GM12878 (cell line): ENCODE measurements at regions not wholly inside any gene's neighbourhood (a gene's known extent, or its start where the extent isn't known, plus 50 kb on each side); places are given as distances from the start of the nearest gene placed in this dataset.

Experiments used
- ATAC-seq: fragments of 200-7000 bp; cut with Tn5 transposase; 3 replicates; pipeline ENCODE4 v1.9.1; 2020; ENCODE audit warnings: mild to moderate bottlenecking, moderate library complexity
- BruUV-seq: library from RNA; stranded (reverse); fragments of 400-500 nt; replicated peaks from 2 replicates; lab custom pipeline; 2021; lab: Mats Ljungman, UMichigan
- CTCF ChIA-PET: fragments of 300-600 bp; sonication (Branson Sonifier 250); formaldehyde crosslinking; extraction: SDS; loops from one replicate; lab custom pipeline; 2021; ENCODE audit warnings: inconsistent platforms; lab: Yijun Ruan, JAX
- POLR2A ChIA-PET: fragments of 350-600 bp; formaldehyde crosslinking; extraction: SDS; loops from one replicate; lab custom pipeline; 2021; ENCODE audit warnings: inconsistent platforms; lab: Charles Lee
- RAD21 ChIA-PET: fragments of 300-600 bp; sonication (Branson Sonifier 250); formaldehyde crosslinking; loops from one replicate; lab custom pipeline; 2023; ENCODE audit warnings: antibody characterized with exemption; ENCODE audit not compliant: unreplicated experiment; lab: Charles Lee
- SMC1A ChIA-PET: fragments of 300-600 bp; sonication (Branson Sonifier 250); formaldehyde crosslinking; loops from one replicate; lab custom pipeline; 2023; ENCODE audit not compliant: unreplicated experiment, uncharacterized antibody; lab: Charles Lee
- DNase-seq: peaks from one replicate; pipeline ENCODE4 v3.0.0-alpha.2; 2011; ENCODE audit warnings: low read depth, low spot score
- FAIRE-seq: peaks from 3 replicates; lab custom pipeline; 2011; peaks lifted over from hg19 to GRCh38; lab: Jason Lieb, UNC
- H2AFZ ChIP-seq: 2 replicates; pipeline ENCODE4 v1.6.0; 2011; ENCODE audit warnings: low read depth, low read length, control low read depth; ENCODE audit not compliant: control insufficient read depth
- H3K27ac ChIP-seq: 2 replicates; pipeline ENCODE4 v1.5.1; 2011; ENCODE audit warnings: control low read depth; ENCODE audit not compliant: control insufficient read depth, insufficient read depth
- H3K27me3 ChIP-seq, 2 experiments: replicated peaks in 1 of 2; 2 replicates each; pipeline versions ENCODE4 v1.6.0 to v1.6.1; 2011; ENCODE audit warnings: low read length in 1 of 2; ENCODE audit not compliant: control insufficient read depth in 2 of 2, insufficient read depth in 2 of 2
- H3K36me3 ChIP-seq, 2 experiments: 2 replicates each; pipeline ENCODE4 v1.5.1; 2011; ENCODE audit warnings: low read length in 1 of 2; ENCODE audit not compliant: control insufficient read depth in 2 of 2, insufficient read depth in 2 of 2
- H3K4me1 ChIP-seq: 2 replicates; pipeline ENCODE4 v1.6.1; 2011; ENCODE audit warnings: mild to moderate bottlenecking, low read length, moderate library complexity, mixed read lengths; ENCODE audit not compliant: control insufficient read depth, insufficient read depth
- H3K4me2 ChIP-seq: 2 replicates; pipeline ENCODE4 v1.6.0; 2011; ENCODE audit warnings: control low read depth; ENCODE audit not compliant: control insufficient read depth, insufficient read depth
- H3K4me3 ChIP-seq: fragments of 200-600 bp; sonication (generic); 2 replicates; pipeline ENCODE4 v1.5.1; 2016
- H3K79me2 ChIP-seq: 2 replicates; pipeline ENCODE4 v1.6.0; 2011; ENCODE audit warnings: low read length; ENCODE audit not compliant: control insufficient read depth, insufficient read depth
- H3K9ac ChIP-seq: 2 replicates; pipeline ENCODE4 v1.8.0; 2011; ENCODE audit warnings: low read length, control low read depth, mixed read lengths; ENCODE audit not compliant: control insufficient read depth, insufficient read depth
- H3K9me3 ChIP-seq: replicated peaks from 3 replicates; pipeline ENCODE4 v1.5.1; 2011; ENCODE audit warnings: mild to moderate bottlenecking, low read length; ENCODE audit not compliant: control insufficient read depth, insufficient read depth
- H4K20me1 ChIP-seq: 2 replicates; pipeline ENCODE4 v1.6.0; 2011; ENCODE audit not compliant: control insufficient read depth, insufficient read depth
- ATF3 ChIP-seq: IDR thresholded peaks from 2 replicates; pipeline ENCODE4 v1.6.1; 2011; ENCODE audit warnings: low read depth, mild to moderate bottlenecking, low read length, moderate library complexity, borderline replicate concordance; ENCODE audit errors: extremely low read depth
- ESRRA ChIP-seq: IDR thresholded peaks from 2 replicates; pipeline ENCODE4 v1.6.1; 2012; ENCODE audit warnings: mild to moderate bottlenecking, low read length, improper control_type of control experiment
- FOXK2 ChIP-seq: fragments of 450-650 bp; IDR thresholded peaks from 2 replicates; pipeline ENCODE4 v1.6.1; 2017; ENCODE audit warnings: mild to moderate bottlenecking, moderate library complexity
- HDAC6 ChIP-seq: fragments of 200-600 bp; sonication (generic); IDR thresholded peaks from one replicate; pipeline ENCODE4 v1.8.0; 2017; ENCODE audit warnings: antibody characterized with exemption; ENCODE audit not compliant: unreplicated experiment
- JUND ChIP-seq: IDR thresholded peaks from 2 replicates; pipeline ENCODE4 v1.6.1; 2012; ENCODE audit warnings: low read depth, mild to moderate bottlenecking, low read length, improper control_type of control experiment, moderate library complexity
- NBN ChIP-seq: fragments of 450-650 bp; IDR thresholded peaks from 2 replicates; pipeline ENCODE4 v1.6.1; 2016
- PAX5 ChIP-seq: IDR thresholded peaks from 2 replicates; pipeline ENCODE4 v1.6.1; 2011; ENCODE audit warnings: low read depth, low read length, borderline replicate concordance
- RBBP5 ChIP-seq: fragments of 200-600 bp; sonication (generic); conservative IDR thresholded peaks from 2 replicates; pipeline ENCODE4 v1.6.1; 2016
- SREBF1 ChIP-seq: IDR thresholded peaks from 2 replicates; pipeline ENCODE4 v1.6.1; 2012; ENCODE audit warnings: mild to moderate bottlenecking, low read length
- SRF ChIP-seq, 2 experiments: IDR thresholded peaks; 2 replicates each; pipeline ENCODE4 v1.6.1; 2011; ENCODE audit warnings: low read depth in 2 of 2, low read length in 2 of 2, mild to moderate bottlenecking in 1 of 2, moderate library complexity in 1 of 2
- ZNF217 ChIP-seq: fragments of 450-650 bp; IDR thresholded peaks from 2 replicates; pipeline ENCODE4 v1.6.1; 2017; ENCODE audit warnings: antibody characterized with exemption, mild to moderate bottlenecking
- WGBS: methylation state at CpG from one replicate; pipeline ENCODE4 v1.1.6; 2016; ENCODE audit warnings: low lambda C conversion rate; ENCODE audit not compliant: insufficient replicate concordance, insufficient coverage; ENCODE audit errors: missing lambda C conversion rate; 5-methylcytosine and 5-hydroxymethylcytosine counted together
- in situ Hi-C: fragments of 300-500 bp; cut with MboI; formaldehyde crosslinking; loops from 9 replicates; pipeline ENCODE4 v1.14.3; 2018; ENCODE audit warnings: mixed read lengths
- intact Hi-C: fragments of 100-400 bp; cut with micrococcal nuclease; formaldehyde crosslinking; loops from one replicate; pipeline ENCODE4 v1.14.2; 2022; ENCODE audit not compliant: unreplicated experiment
- TF ChIP-seq, protein P1 (sequence below): IDR thresholded peaks from 2 replicates; pipeline ENCODE4 v1.6.1; 2012; ENCODE audit warnings: mild to moderate bottlenecking, low read depth, low read length
- TF ChIP-seq, protein P2 (sequence below): IDR thresholded peaks from 2 replicates; pipeline ENCODE4 v1.6.1; 2011; ENCODE audit warnings: borderline replicate concordance, low read depth, mild to moderate bottlenecking, moderate library complexity, low read length; ENCODE audit not compliant: insufficient read depth, poor library complexity, severe bottlenecking
- TF ChIP-seq, protein P3 (sequence below): IDR thresholded peaks from 2 replicates; pipeline ENCODE4 v1.6.1; 2012; ENCODE audit warnings: improper control_type of control experiment, low read depth, low read length; ENCODE audit not compliant: insufficient replicate concordance

DNA sequence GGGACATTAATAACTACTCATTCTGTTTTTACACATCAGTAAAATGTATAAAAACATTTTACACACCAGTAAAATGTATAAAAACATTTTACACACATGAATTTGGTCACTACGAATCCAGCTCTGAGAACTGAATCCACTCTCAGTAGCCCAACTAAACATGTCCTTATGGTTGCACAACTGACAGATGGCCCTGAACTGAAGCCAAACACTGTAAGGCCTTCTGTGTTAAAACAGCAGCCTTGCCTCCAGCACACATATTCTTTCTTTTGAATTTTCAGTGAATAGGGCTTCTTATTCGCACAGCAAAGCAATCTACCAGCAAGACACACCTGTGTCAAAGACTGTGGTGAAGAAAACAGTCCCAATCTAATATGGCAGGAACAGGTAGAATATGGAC, 169.9 kb upstream of the FMR1 start:
- no peaks in the 10 kb centered on the region for H3K4me1 ChIP-seq
- H3K4me2 ChIP-seq, result no peak overlapping the region
- TF ChIP-seq JUND (no peak), ZNF217 (no peak), ATF3 (no peak), HDAC6 (no peak), ESRRA (no peak), RBBP5 (no peak), NBN (no peak), FOXK2 (no peak), SRF (IDR thresholded peaks at IDR 0.05; ENCODE audit: low read depth in 2 of 2, low read length in 2 of 2) (no peak), SREBF1 (no peak), PAX5 (no peak)
- TF ChIP-seq, protein P1, sequence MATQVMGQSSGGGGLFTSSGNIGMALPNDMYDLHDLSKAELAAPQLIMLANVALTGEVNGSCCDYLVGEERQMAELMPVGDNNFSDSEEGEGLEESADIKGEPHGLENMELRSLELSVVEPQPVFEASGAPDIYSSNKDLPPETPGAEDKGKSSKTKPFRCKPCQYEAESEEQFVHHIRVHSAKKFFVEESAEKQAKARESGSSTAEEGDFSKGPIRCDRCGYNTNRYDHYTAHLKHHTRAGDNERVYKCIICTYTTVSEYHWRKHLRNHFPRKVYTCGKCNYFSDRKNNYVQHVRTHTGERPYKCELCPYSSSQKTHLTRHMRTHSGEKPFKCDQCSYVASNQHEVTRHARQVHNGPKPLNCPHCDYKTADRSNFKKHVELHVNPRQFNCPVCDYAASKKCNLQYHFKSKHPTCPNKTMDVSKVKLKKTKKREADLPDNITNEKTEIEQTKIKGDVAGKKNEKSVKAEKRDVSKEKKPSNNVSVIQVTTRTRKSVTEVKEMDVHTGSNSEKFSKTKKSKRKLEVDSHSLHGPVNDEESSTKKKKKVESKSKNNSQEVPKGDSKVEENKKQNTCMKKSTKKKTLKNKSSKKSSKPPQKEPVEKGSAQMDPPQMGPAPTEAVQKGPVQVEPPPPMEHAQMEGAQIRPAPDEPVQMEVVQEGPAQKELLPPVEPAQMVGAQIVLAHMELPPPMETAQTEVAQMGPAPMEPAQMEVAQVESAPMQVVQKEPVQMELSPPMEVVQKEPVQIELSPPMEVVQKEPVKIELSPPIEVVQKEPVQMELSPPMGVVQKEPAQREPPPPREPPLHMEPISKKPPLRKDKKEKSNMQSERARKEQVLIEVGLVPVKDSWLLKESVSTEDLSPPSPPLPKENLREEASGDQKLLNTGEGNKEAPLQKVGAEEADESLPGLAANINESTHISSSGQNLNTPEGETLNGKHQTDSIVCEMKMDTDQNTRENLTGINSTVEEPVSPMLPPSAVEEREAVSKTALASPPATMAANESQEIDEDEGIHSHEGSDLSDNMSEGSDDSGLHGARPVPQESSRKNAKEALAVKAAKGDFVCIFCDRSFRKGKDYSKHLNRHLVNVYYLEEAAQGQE, result no peak
- TF ChIP-seq, protein P2, sequence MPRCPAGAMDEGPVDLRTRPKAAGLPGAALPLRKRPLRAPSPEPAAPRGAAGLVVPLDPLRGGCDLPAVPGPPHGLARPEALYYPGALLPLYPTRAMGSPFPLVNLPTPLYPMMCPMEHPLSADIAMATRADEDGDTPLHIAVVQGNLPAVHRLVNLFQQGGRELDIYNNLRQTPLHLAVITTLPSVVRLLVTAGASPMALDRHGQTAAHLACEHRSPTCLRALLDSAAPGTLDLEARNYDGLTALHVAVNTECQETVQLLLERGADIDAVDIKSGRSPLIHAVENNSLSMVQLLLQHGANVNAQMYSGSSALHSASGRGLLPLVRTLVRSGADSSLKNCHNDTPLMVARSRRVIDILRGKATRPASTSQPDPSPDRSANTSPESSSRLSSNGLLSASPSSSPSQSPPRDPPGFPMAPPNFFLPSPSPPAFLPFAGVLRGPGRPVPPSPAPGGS, result no peak
- TF ChIP-seq, protein P3, sequence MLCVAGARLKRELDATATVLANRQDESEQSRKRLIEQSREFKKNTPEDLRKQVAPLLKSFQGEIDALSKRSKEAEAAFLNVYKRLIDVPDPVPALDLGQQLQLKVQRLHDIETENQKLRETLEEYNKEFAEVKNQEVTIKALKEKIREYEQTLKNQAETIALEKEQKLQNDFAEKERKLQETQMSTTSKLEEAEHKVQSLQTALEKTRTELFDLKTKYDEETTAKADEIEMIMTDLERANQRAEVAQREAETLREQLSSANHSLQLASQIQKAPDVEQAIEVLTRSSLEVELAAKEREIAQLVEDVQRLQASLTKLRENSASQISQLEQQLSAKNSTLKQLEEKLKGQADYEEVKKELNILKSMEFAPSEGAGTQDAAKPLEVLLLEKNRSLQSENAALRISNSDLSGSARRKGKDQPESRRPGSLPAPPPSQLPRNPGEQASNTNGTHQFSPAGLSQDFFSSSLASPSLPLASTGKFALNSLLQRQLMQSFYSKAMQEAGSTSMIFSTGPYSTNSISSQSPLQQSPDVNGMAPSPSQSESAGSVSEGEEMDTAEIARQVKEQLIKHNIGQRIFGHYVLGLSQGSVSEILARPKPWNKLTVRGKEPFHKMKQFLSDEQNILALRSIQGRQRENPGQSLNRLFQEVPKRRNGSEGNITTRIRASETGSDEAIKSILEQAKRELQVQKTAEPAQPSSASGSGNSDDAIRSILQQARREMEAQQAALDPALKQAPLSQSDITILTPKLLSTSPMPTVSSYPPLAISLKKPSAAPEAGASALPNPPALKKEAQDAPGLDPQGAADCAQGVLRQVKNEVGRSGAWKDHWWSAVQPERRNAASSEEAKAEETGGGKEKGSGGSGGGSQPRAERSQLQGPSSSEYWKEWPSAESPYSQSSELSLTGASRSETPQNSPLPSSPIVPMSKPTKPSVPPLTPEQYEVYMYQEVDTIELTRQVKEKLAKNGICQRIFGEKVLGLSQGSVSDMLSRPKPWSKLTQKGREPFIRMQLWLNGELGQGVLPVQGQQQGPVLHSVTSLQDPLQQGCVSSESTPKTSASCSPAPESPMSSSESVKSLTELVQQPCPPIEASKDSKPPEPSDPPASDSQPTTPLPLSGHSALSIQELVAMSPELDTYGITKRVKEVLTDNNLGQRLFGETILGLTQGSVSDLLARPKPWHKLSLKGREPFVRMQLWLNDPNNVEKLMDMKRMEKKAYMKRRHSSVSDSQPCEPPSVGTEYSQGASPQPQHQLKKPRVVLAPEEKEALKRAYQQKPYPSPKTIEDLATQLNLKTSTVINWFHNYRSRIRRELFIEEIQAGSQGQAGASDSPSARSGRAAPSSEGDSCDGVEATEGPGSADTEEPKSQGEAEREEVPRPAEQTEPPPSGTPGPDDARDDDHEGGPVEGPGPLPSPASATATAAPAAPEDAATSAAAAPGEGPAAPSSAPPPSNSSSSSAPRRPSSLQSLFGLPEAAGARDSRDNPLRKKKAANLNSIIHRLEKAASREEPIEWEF, result no peak
- TF ChIP-seq, all 136 proteins: peak for 0
- ChIA-PET RAD21 (no interaction called here), POLR2A (no interaction called here), CTCF (no interaction called here), SMC1A (no interaction called here)
- in situ Hi-C loops, result no loop called here
- H3K4me3 ChIP-seq, result no peak overlapping the region
- no peaks in the 10 kb centered on the region for H4K20me1 ChIP-seq
- H3K36me3 ChIP-seq, result no peaks in the 10 kb centered on the region
- ATAC-seq, result no peak
- no peak overlapping the region for H2AFZ ChIP-seq
- no peak for DNase-seq
- no peak overlapping the region for H3K27ac ChIP-seq
- no peak for FAIRE-seq
- intact Hi-C loops, result no loop called here
- 19% methylated on average over 2 of the region's 2 CpGs for WGBS
- H3K79me2 ChIP-seq, result no peaks in the 10 kb centered on the region
- no TSS peak for BruUV-seq
- H3K9ac ChIP-seq, result no peak overlapping the region
- H3K27me3 ChIP-seq, result no peaks in the 10 kb centered on the region
- H3K9me3 ChIP-seq, result no peaks in the 10 kb centered on the region
